ENCODE measurements at regions not wholly inside any gene's neighbourhood (a gene's known extent, or its start where the extent isn't known, plus 50 kb on each side); places are given as distances from the start of the nearest gene placed in this dataset.

DNA sequence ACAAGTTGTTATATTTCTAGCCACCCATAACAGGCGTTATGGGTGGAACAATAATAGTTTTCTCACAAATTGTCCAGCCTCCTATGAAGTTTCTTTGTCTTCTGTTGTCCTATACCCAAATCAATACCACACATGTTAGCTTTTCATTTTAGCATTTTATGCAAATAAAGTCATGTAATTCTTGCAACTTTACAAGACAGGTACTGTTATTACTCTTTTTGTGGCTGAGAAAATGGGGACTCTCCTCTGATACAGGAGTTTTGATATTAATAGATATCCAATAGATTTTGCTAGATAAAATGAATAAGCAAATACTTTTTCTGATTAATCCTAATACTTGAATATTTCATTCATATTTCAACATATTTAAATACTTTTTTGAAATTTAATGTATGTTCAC, 151.0 kb downstream of the PMAIP1 start:
- H3K36me3 Mint-ChIP-seq (ENCODE audit: unreplicated experiment), result no peaks in the 10 kb centered on the region
- no peak for DNase-seq (ENCODE audit: extremely low spot score, unreplicated experiment)
- no peaks in the 10 kb centered on the region for H3K27me3 Mint-ChIP-seq (ENCODE audit: unreplicated experiment)
- H3K9me3 Mint-ChIP-seq (ENCODE audit: unreplicated experiment), result peaks cover 4% of the 10 kb centered on the region
- no peak overlapping the region for H3K27ac Mint-ChIP-seq (ENCODE audit: unreplicated experiment)
- H3K4me3 Mint-ChIP-seq (ENCODE audit: unreplicated experiment), result no peak overlapping the region
- TF ChIP-seq, protein P1, sequence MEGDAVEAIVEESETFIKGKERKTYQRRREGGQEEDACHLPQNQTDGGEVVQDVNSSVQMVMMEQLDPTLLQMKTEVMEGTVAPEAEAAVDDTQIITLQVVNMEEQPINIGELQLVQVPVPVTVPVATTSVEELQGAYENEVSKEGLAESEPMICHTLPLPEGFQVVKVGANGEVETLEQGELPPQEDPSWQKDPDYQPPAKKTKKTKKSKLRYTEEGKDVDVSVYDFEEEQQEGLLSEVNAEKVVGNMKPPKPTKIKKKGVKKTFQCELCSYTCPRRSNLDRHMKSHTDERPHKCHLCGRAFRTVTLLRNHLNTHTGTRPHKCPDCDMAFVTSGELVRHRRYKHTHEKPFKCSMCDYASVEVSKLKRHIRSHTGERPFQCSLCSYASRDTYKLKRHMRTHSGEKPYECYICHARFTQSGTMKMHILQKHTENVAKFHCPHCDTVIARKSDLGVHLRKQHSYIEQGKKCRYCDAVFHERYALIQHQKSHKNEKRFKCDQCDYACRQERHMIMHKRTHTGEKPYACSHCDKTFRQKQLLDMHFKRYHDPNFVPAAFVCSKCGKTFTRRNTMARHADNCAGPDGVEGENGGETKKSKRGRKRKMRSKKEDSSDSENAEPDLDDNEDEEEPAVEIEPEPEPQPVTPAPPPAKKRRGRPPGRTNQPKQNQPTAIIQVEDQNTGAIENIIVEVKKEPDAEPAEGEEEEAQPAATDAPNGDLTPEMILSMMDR (IDR thresholded peaks at IDR 0.05), result no peak
- peaks cover 18% of the 10 kb centered on the region for H3K4me1 Mint-ChIP-seq (ENCODE audit: unreplicated experiment)

DNA sequence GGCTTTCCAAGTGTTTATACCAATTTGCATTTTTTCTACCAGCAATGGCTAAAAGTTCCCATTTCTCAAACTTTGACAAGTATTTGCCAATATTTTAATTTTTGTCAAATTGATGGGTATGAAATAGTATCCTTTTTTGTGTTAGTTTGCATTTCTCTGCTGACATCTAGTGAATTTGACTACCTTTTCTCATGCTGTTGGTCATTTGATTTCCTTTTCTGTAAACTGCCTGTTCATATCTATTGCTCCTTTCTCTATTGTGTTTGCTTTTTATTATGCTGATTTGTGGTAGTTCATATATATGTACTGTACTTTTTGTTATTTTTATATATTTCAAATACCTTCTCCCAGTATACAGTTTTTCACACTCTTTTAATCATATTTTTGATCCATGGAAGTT, 149.4 kb downstream of the PMAIP1 start:
- no peaks in the 10 kb centered on the region for H3K27me3 Mint-ChIP-seq (ENCODE audit: unreplicated experiment)
- no peak overlapping the region for H3K4me3 Mint-ChIP-seq (ENCODE audit: unreplicated experiment)
- H3K36me3 Mint-ChIP-seq (ENCODE audit: unreplicated experiment), result no peaks in the 10 kb centered on the region
- peaks cover 4% of the 10 kb centered on the region for H3K9me3 Mint-ChIP-seq (ENCODE audit: unreplicated experiment)
- no peak overlapping the region for H3K27ac Mint-ChIP-seq (ENCODE audit: unreplicated experiment)
- TF ChIP-seq, protein P1 (IDR thresholded peaks at IDR 0.05), result no peak
- no peak for DNase-seq (ENCODE audit: extremely low spot score, unreplicated experiment)
- H3K4me1 Mint-ChIP-seq (ENCODE audit: unreplicated experiment), result peaks cover 17% of the 10 kb centered on the region

DNA sequence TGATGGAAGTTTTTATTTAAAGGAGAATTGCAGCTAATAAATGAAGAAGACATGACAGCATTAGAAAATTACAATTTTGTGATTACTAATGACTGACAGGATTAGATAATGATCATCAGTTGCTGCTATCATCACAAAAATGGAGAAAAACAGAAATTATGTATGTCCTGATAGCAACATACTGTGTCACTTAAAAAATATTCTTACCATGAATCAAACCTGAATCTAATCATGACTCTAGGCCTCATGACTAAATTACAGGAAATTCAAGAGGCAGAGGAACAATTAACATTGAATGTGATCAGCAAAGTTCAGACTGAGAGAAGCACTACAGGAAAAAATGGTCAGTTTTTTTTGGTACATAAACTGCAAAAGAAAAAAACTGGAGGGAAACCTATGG, 147.8 kb downstream of the PMAIP1 start:
- no peak overlapping the region for H3K27ac Mint-ChIP-seq (ENCODE audit: unreplicated experiment)
- TF ChIP-seq, protein P1 (IDR thresholded peaks at IDR 0.05), result no peak
- peaks cover 4% of the 10 kb centered on the region for H3K9me3 Mint-ChIP-seq (ENCODE audit: unreplicated experiment)
- H3K27me3 Mint-ChIP-seq (ENCODE audit: unreplicated experiment), result no peaks in the 10 kb centered on the region
- H3K4me3 Mint-ChIP-seq (ENCODE audit: unreplicated experiment), result no peak overlapping the region
- H3K36me3 Mint-ChIP-seq (ENCODE audit: unreplicated experiment), result no peaks in the 10 kb centered on the region
- peaks cover 6% of the 10 kb centered on the region for H3K4me1 Mint-ChIP-seq (ENCODE audit: unreplicated experiment)
- DNase-seq (ENCODE audit: extremely low spot score, unreplicated experiment), result no peak

DNA sequence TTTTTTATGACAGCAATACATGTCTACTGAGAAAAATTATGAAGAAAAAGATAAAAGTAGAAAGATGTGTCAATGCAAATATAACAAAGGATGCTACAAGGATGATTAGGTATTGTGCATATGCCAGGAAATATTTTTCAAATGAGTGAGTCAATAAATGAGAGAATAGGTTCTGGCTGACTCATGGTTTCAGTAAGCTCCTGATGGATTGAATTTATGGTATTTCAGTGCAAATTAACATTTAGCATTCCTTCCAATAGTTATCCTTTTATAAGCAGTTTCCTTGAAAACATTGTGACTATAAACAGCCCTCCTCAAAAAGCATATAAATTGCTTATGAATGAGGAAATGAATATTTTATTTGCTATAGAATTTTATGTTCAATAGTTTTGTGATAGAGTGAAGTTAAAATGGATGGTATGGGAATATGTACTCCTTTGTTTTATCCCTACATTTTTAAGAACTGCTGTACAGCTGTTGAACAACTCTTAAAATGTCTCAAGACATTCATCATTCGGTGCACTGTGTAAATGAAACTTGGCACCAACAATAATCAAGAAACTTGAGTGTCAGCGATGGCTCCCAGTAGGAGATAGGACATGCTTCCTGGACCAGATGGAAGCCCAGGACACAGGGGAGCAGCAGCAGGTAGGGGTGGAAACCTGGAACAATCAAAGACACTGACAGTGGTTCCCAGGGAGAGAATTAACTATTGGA, 144.7 kb downstream of the PMAIP1 start:
- no peaks in the 10 kb centered on the region for H3K36me3 Mint-ChIP-seq (ENCODE audit: unreplicated experiment)
- TF ChIP-seq, protein P1 (IDR thresholded peaks at IDR 0.05), result no peak
- H3K27me3 Mint-ChIP-seq (ENCODE audit: unreplicated experiment), result no peaks in the 10 kb centered on the region
- H3K27ac Mint-ChIP-seq (ENCODE audit: unreplicated experiment), result no peak overlapping the region
- no peak for DNase-seq (ENCODE audit: extremely low spot score, unreplicated experiment)
- peaks cover 2% of the 10 kb centered on the region for H3K4me1 Mint-ChIP-seq (ENCODE audit: unreplicated experiment)
- peaks cover 2% of the 10 kb centered on the region for H3K9me3 Mint-ChIP-seq (ENCODE audit: unreplicated experiment)
- H3K4me3 Mint-ChIP-seq (ENCODE audit: unreplicated experiment), result no peak overlapping the region

DNA sequence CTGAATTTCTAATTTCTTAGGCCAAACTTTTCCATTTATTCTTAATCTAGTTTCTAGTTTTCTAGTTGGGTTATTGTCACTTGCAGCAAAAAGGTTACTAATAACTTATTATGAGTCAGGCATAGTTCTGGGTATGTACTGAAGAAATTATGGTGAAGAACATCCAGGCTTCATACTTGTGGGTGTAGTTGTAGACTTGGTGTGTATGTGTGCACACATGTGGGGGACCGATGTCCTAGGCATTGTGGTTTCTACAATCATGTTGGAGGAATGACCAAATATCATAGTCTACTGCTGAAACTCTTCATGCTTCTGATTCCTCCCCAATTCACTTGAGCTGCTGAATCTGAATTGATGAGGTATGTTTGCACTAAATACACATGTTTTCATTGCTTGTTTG, 141.2 kb downstream of the PMAIP1 start:
- Mint-ChIP-seq H3K4me3 (ENCODE audit: unreplicated experiment) (no peak overlapping the region), H3K9me3 (ENCODE audit: unreplicated experiment) (no peaks in the 10 kb centered on the region), H3K4me1 (ENCODE audit: unreplicated experiment) (peaks cover 2% of the 10 kb centered on the region), H3K27ac (ENCODE audit: unreplicated experiment) (no peak overlapping the region), H3K27me3 (ENCODE audit: unreplicated experiment) (peaks cover 2% of the 10 kb centered on the region), H3K36me3 (ENCODE audit: unreplicated experiment) (no peaks in the 10 kb centered on the region)
- DNase-seq (ENCODE audit: extremely low spot score, unreplicated experiment), result no peak
- TF ChIP-seq, protein P1 (IDR thresholded peaks at IDR 0.05), result no peak
